Transverse colon (tissue), 4 donors: ENCODE measurements at regions not wholly inside any gene's neighbourhood (a gene's known extent, or its start where the extent isn't known, plus 50 kb on each side); places are given as distances from the start of the nearest gene placed in this dataset.

Experiments used
- CTCF ChIP-seq, 5 experiments: fragments of 200-600 bp in 3 of 5; fragments of 450-650 bp in 2 of 5; sonication (generic) in 3 of 5; IDR thresholded peaks; 1 replicate in 2 of 5; 2 replicates in 3 of 5; pipeline ENCODE4 v1.5.1; 2016 to 2017; ENCODE audit warnings: antibody characterized with exemption in 5 of 5, inconsistent platforms in 3 of 5, mild to moderate bottlenecking in 2 of 5, moderate library complexity in 1 of 5
- EP300 ChIP-seq: sonication (generic); formaldehyde crosslinking; IDR thresholded peaks from one replicate; pipeline ENCODE4 v1.6.1; 2017; ENCODE audit warnings: antibody characterized with exemption, low read depth
- POLR2A ChIP-seq: fragments of 450-650 bp; IDR thresholded peaks from one replicate; pipeline ENCODE4 v1.6.1; 2016; ENCODE audit warnings: antibody characterized with exemption, mild to moderate bottlenecking, moderate library complexity
- POLR2AphosphoS5 ChIP-seq, 3 donors: sonication (generic); formaldehyde crosslinking; IDR thresholded peaks; one replicate each; pipeline ENCODE4 v1.6.1; 2016; ENCODE audit warnings: antibody characterized with exemption in 3 of 3

DNA sequence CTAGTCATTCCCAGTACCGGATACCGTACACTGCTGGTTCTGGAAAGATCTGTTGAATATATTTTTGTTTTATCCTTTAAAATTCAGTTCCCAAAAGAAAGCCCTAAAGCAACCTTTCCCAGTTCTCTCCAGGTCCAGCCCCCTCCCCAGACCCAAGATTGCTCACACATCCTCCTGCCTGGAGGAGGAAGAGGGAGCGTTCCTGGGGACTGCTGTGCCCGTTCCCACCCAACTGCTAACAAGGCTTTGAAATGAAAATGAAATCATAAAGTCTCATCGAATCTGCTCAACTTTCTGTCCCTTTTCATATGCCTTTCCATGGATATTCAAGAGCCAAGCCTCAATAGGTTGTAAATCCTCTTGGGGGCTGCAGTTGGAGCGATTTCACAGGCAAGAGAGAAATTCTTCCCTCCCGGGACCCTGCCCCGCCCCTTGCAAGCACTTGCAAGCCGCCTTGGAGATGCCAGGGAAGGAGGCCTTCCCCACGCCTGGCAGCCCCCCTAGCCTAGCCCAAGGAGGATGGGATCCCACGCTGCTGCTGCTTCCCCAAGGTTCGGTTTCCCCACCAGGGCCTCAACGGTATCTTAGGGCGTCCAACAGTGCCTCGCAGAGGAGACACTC is 113.2 kb upstream of the CACHD1 start:
- TF ChIP-seq CTCF (IDR thresholded peaks at IDR 0.05): no peak
- TF ChIP-seq POLR2A: no peak
- no peak for TF ChIP-seq POLR2AphosphoS5 (IDR thresholded peaks at IDR 0.05)
- TF ChIP-seq EP300: no peak
